BLaER1 (cell line): ENCODE measurements at regions not wholly inside any gene's neighbourhood (a gene's known extent, or its start where the extent isn't known, plus 50 kb on each side); places are given as distances from the start of the nearest gene placed in this dataset.

Source experiments
- H3K27ac ChIP-seq: shearing (Covaris generic); formaldehyde crosslinking; 2 replicates; pipeline ENCODE4 v1.8.1; 2022
- H3K27me3 ChIP-seq: shearing (Covaris generic); formaldehyde crosslinking; 2 replicates; pipeline ENCODE4 v1.8.1; 2022
- H3K36me3 ChIP-seq: shearing (Covaris generic); formaldehyde crosslinking; 2 replicates; pipeline ENCODE4 v1.8.1; 2022
- H3K4me1 ChIP-seq: shearing (Covaris generic); formaldehyde crosslinking; 2 replicates; pipeline ENCODE4 v1.8.1; 2022
- H3K4me2 ChIP-seq: shearing (Covaris generic); formaldehyde crosslinking; 2 replicates; pipeline ENCODE4 v1.8.1; 2022
- H3K4me3 ChIP-seq: shearing (Covaris generic); formaldehyde crosslinking; 2 replicates; pipeline ENCODE4 v1.8.1; 2022
- H3K9ac ChIP-seq: shearing (Covaris generic); formaldehyde crosslinking; 2 replicates; pipeline ENCODE4 v1.8.1; 2022
- H3K9me3 ChIP-seq: shearing (Covaris generic); formaldehyde crosslinking; 2 replicates; pipeline ENCODE4 v1.8.1; 2022
- H4K20me1 ChIP-seq: shearing (Covaris generic); formaldehyde crosslinking; 2 replicates; pipeline ENCODE4 v1.8.1; 2022
- Cebpa-rat ChIP-seq: shearing (Covaris generic); IDR thresholded peaks from 2 replicates; pipeline ENCODE4 v1.8.1; 2022

- no peak overlapping the region for H3K27ac ChIP-seq
- H3K4me3 ChIP-seq: no peak overlapping the region
- no peak for TF ChIP-seq Cebpa-rat
- H3K4me1 ChIP-seq: no peaks in the 10 kb centered on the region
- H3K4me2 ChIP-seq: no peak overlapping the region
- H3K27me3 ChIP-seq: no peaks in the 10 kb centered on the region
- H3K9ac ChIP-seq: no peak overlapping the region
- no peaks in the 10 kb centered on the region for H4K20me1 ChIP-seq
- no peaks in the 10 kb centered on the region for H3K36me3 ChIP-seq
- H3K9me3 ChIP-seq: peaks cover 25% of the 10 kb centered on the region
Observed at GRCh38 chr6:165092881-165093595, 216.4 kb downstream of the C6orf118 start.

- H3K9me3 ChIP-seq: peaks cover 20% of the 10 kb centered on the region
- H3K9ac ChIP-seq: no peak overlapping the region
- no peaks in the 10 kb centered on the region for H3K27me3 ChIP-seq
- H3K36me3 ChIP-seq: no peaks in the 10 kb centered on the region
- H3K4me2 ChIP-seq: no peak overlapping the region
- no peaks in the 10 kb centered on the region for H3K4me1 ChIP-seq
- H4K20me1 ChIP-seq: no peaks in the 10 kb centered on the region
- H3K27ac ChIP-seq: no peak overlapping the region
- no peak for TF ChIP-seq Cebpa-rat
- H3K4me3 ChIP-seq: no peak overlapping the region
Observed at GRCh38 chr6:165091121-165091785, 218.2 kb downstream of the C6orf118 start.

- Histone ChIP-seq H3K36me3 (no peaks in the 10 kb centered on the region), H3K4me2 (no peak overlapping the region), H3K4me1 (no peaks in the 10 kb centered on the region), H3K27ac (no peak overlapping the region), H3K27me3 (no peaks in the 10 kb centered on the region), H4K20me1 (no peaks in the 10 kb centered on the region), H3K9me3 (peaks cover 12% of the 10 kb centered on the region), H3K9ac (no peak overlapping the region), H3K4me3 (no peak overlapping the region)
- TF ChIP-seq Cebpa-rat: no peak
Observed at GRCh38 chr6:165090242-165090641, 219.2 kb downstream of the C6orf118 start.

GRCh38 chr6:165086814-165087213 lies 222.6 kb downstream of the C6orf118 start:
- no peak overlapping the region for H3K27ac ChIP-seq
- H3K27me3 ChIP-seq: no peaks in the 10 kb centered on the region
- no peaks in the 10 kb centered on the region for H4K20me1 ChIP-seq
- no peak overlapping the region for H3K4me3 ChIP-seq
- H3K36me3 ChIP-seq: no peaks in the 10 kb centered on the region
- no peak overlapping the region for H3K4me2 ChIP-seq
- H3K9me3 ChIP-seq: no peaks in the 10 kb centered on the region
- H3K4me1 ChIP-seq: no peaks in the 10 kb centered on the region
- no peak overlapping the region for H3K9ac ChIP-seq
- TF ChIP-seq Cebpa-rat: no peak

GRCh38 chr6:165082636-165083035 lies 226.8 kb downstream of the C6orf118 start:
- TF ChIP-seq Cebpa-rat: no peak
- H4K20me1 ChIP-seq: no peaks in the 10 kb centered on the region
- H3K27ac ChIP-seq: no peak overlapping the region
- H3K9ac ChIP-seq: no peak overlapping the region
- H3K36me3 ChIP-seq: no peaks in the 10 kb centered on the region
- H3K9me3 ChIP-seq: no peaks in the 10 kb centered on the region
- no peaks in the 10 kb centered on the region for H3K4me1 ChIP-seq
- H3K4me3 ChIP-seq: no peak overlapping the region
- no peaks in the 10 kb centered on the region for H3K27me3 ChIP-seq
- no peak overlapping the region for H3K4me2 ChIP-seq

- Histone ChIP-seq H3K27me3 (no peaks in the 10 kb centered on the region), H3K9ac (no peak overlapping the region), H3K4me2 (no peak overlapping the region), H4K20me1 (no peaks in the 10 kb centered on the region), H3K4me3 (no peak overlapping the region), H3K9me3 (no peaks in the 10 kb centered on the region), H3K4me1 (no peaks in the 10 kb centered on the region), H3K36me3 (no peaks in the 10 kb centered on the region), H3K27ac (no peak overlapping the region)
- no peak for TF ChIP-seq Cebpa-rat
Observed at GRCh38 chr6:165081944-165082532, 227.4 kb downstream of the C6orf118 start.

GRCh38 chr6:165077876-165078275 lies 231.5 kb downstream of the C6orf118 start:
- Histone ChIP-seq H3K27me3 (no peaks in the 10 kb centered on the region), H4K20me1 (no peaks in the 10 kb centered on the region), H3K27ac (no peak overlapping the region), H3K9ac (no peak overlapping the region), H3K4me1 (no peaks in the 10 kb centered on the region), H3K4me2 (no peak overlapping the region), H3K9me3 (no peaks in the 10 kb centered on the region), H3K4me3 (no peak overlapping the region), H3K36me3 (no peaks in the 10 kb centered on the region)
- no peak for TF ChIP-seq Cebpa-rat

- H3K9me3 ChIP-seq: peaks cover 4% of the 10 kb centered on the region; the same call in 1 of the 2 replicates
- H3K4me3 ChIP-seq: no peak overlapping the region
- TF ChIP-seq Cebpa-rat: no peak
- H3K9ac ChIP-seq: no peak overlapping the region
- no peaks in the 10 kb centered on the region for H3K36me3 ChIP-seq
- no peak overlapping the region for H3K27ac ChIP-seq
- H4K20me1 ChIP-seq: no peaks in the 10 kb centered on the region
- H3K27me3 ChIP-seq: no peaks in the 10 kb centered on the region
- H3K4me2 ChIP-seq: no peak overlapping the region
- H3K4me1 ChIP-seq: no peaks in the 10 kb centered on the region
Observed at GRCh38 chr6:165071906-165072305, 237.5 kb downstream of the C6orf118 start.

GRCh38 chr6:165060720-165061119 lies 248.7 kb downstream of the C6orf118 start:
- Histone ChIP-seq H3K4me2 (no peak overlapping the region), H3K9ac (no peak overlapping the region), H3K4me1 (no peaks in the 10 kb centered on the region), H3K36me3 (no peaks in the 10 kb centered on the region), H3K9me3 (no peaks in the 10 kb centered on the region), H4K20me1 (no peaks in the 10 kb centered on the region), H3K27me3 (no peaks in the 10 kb centered on the region), H3K4me3 (no peak overlapping the region), H3K27ac (no peak overlapping the region)
- TF ChIP-seq Cebpa-rat: no peak

GRCh38 chr6:165059032-165059431 lies 250.4 kb downstream of the C6orf118 start:
- Histone ChIP-seq H3K4me3 (no peak overlapping the region), H3K9me3 (no peaks in the 10 kb centered on the region), H4K20me1 (no peaks in the 10 kb centered on the region), H3K36me3 (no peaks in the 10 kb centered on the region), H3K27me3 (no peaks in the 10 kb centered on the region), H3K4me1 (no peaks in the 10 kb centered on the region), H3K4me2 (no peak overlapping the region), H3K9ac (no peak overlapping the region), H3K27ac (no peak overlapping the region)
- no peak for TF ChIP-seq Cebpa-rat
